Activated CD4-positive, CD25-positive, alpha-beta regulatory T cell (primary cell): ENCODE measurements at regions not wholly inside any gene's neighbourhood (a gene's known extent, or its start where the extent isn't known, plus 50 kb on each side); places are given as distances from the start of the nearest gene placed in this dataset.
"Not testable (repeated sequence)": the region's sequence is repeated elsewhere in the genome, so short reads cannot be mapped to it uniquely, and the experiment has no call there.

ENCODE experiments used
- DNase-seq, 4 experiments: peaks; one replicate each; lab custom pipeline; 2025; lab: John Stamatoyannopoulos, UW

DNA sequence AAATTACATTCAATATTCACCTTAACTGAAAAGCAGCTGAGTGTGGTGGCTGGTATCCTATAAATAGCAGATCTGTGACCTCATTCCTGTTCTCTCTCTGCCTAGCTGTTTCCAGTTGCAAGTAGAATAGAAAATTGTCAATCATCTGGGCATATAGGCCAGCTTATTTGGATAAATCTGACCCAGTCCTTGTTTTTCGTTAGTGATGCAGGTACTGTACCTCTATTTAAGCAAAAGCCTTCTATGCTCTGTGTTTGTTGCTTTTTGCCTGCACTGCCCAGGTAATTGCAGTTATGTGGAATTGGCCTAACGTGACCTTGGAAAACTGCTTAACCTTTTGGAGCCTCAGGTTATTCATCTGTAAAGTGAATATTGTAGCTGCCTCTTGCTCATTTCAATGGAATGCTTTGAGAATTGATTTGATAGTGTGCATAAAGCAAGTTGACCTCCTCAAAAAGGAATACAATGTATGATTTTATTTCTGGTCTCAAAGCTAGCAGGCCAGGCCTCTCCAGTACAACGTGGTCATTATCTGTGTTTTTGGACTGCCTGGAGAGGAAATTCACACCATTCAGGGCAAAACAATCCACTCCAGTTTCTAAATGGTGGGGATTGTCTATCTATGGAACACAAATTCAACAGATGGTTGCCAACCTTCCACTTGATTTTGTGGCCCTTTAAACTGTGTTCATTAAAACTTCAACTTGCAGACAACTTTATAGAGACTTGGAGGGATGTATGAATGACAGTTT lies 508.7 kb upstream of the CITED2 start:
- DNase-seq: no peak

- no peak for DNase-seq
Observed at GRCh38 chr6:139882234-139882633, 507.8 kb upstream of the CITED2 start.

- DNase-seq: no peak
Observed at GRCh38 chr6:139881728-139882211, 507.3 kb upstream of the CITED2 start.

DNA sequence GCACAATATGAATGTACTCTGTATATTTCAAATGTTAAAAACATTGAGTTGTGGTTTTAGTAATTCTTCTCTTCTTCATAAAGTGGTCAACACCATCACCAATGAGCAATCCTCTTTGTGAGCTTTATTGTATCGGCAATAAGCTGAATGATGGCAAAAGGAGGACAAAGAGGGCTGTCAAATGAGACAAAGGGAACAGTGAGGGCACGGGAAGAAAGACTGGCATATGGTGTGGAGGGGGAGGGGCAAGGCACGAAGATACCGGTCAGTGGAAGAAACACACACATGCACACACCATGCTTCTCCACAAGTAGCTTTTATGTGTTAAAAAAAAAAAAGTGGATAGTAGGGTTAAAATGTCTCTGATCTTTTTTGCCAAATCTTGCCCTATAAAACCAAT lies 506.8 kb upstream of the CITED2 start:
- no peak for DNase-seq

- no peak for DNase-seq
Observed at GRCh38 chr6:139879823-139880356, 505.4 kb upstream of the CITED2 start.

GRCh38 chr6:139879241-139879640 lies 504.8 kb upstream of the CITED2 start:
- not testable (repeated sequence) for DNase-seq

DNA sequence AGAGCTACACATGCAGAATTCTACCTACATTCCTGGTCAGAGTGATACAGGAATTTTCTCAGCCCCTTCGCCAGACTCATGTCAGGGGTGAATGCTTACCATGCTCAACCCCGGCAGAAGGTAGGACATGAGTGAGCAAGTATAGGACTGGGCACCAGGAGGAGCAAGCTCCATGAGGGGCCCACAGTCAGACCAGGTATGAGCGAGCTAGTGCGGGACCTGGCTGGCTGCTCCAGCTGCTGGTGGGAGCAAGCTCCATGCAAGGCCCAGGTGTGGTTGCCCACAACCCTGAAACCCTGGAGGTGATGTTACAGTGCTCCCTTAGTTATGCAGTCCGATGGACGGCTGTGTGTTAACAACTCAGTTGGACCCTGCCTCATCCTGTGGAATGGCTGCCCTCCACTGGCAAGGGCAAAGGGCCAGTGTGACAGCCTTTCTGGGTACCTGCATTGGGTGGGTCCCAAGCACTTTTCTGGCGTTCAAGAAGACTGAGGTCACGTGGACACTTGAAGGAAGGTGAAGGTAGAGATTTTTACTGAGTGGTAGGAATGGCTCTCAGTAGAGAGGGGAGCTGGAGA lies 503.5 kb upstream of the CITED2 start:
- DNase-seq: no peak

DNA sequence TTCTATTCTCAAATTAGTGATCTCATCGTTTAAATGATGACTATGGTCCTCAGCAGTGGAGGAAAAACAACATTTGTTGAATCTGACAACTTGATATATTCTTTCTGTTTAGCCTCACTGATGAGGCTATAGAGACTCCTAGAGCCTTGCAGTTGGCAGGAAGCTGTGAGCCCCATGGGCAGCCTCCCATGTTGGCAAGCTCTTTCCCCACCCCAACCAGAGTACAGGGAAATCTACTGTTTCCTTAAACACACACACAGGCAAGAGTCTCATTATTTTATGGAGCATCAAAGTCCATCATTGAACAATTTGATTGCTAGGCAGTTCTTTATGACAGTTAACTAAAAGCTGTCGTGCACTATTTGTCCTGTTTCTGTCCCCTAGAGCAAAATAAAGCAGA lies 498.2 kb upstream of the CITED2 start:
- no peak for DNase-seq

GRCh38 chr6:139871803-139872510 lies 497.5 kb upstream of the CITED2 start:
- DNase-seq: no peak

GRCh38 chr6:139871165-139871710 lies 496.8 kb upstream of the CITED2 start:
- no peak for DNase-seq

GRCh38 chr6:139868576-139868975 lies 494.1 kb upstream of the CITED2 start:
- no peak for DNase-seq

DNA sequence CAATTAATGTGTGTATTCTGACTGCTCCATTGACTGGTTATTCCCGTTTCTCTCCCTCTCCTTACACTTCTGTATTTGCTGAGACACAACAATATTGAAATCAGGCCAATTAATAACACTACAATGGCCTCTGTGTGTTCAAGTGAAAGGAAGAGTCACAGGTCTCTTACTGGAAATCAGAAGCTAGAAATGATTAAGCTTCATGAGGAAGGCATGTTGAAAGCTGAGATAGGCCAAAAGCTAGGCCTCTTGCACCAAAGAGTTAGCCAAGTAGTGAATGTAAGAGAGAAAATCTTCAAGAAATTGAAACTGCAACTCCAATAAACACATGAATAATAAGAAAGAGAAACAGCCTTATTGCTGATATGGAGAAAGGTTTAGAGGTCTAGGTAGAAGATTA lies 489.5 kb upstream of the CITED2 start:
- no peak for DNase-seq

GRCh38 chr6:139863346-139863745 lies 488.9 kb upstream of the CITED2 start:
- DNase-seq: no peak

DNA sequence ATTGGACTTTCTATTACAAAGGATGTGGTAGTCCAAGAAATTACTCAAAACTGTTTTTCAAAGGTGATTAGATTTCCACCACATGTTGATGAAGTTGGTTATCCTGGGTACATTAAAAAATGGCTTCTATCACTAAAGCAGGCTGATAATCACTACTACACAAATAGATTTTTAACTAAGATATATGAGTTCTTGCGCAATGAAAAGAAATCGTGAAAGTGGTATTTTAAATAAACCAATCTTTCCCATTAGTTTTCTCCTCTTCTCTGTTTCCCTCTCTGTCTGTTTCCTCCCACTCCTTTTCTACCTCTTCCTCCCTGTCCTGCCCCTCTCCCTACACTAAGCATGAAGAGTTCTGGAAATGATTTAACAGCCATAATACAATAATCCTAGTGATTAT lies 487.9 kb upstream of the CITED2 start:
- DNase-seq: no peak

GRCh38 chr6:139860203-139860602 lies 485.8 kb upstream of the CITED2 start:
- no peak for DNase-seq

- no peak for DNase-seq
Observed at GRCh38 chr6:139858429-139858828, 484.0 kb upstream of the CITED2 start.

DNA sequence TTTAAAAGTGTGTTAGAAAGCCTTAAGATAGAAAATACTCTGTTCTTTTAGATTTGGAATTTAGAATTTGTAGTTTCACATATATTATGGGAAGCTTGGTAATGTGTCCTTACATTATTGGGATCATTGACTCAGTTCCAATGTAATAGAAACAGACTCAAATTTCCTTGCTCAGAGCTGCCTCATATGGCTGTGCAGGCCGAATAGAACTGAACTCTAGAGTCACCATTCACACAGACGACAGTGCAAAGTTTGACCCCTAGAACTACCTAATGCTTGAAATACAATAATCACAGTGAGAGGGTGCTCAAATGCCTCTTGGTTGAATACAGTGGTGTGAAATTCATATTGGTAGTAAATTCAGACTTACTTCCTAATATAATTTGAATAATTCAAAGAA lies 482.7 kb upstream of the CITED2 start:
- DNase-seq: no peak

- no peak for DNase-seq
Observed at GRCh38 chr6:139856562-139856961, 482.1 kb upstream of the CITED2 start.

GRCh38 chr6:139855671-139856311 lies 481.3 kb upstream of the CITED2 start:
- DNase-seq: no peak

DNA sequence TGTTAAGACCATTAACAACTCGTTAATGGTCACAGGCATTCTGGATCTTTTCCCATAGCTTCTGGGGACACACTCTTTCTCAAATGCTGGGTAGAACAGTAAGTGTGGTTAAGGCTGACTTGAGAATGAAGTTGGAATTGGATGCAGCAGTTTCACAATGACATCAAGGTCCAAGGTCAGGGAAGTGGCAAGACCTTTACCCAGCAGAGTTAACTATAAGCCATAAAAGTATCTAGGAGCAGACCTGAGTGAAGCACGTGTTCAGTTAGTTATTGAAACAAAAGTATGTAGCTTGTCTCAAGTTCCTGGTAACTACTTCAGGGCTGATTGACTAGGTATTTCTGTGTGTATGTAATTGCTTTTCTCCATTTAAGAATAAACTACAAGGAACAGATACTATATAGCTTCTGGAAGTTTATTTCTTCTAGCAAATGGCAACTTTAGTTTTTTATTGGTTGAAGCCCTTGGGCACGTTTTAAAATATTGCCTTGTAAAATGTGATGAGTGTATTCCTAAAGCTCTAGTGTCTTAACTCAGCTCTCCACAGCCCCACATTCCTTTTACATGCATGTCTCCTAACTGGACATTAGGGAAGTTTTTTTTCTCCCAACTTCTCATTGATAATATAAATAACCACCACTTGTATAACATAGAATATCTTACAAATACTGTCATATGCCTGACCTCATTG lies 479.0 kb upstream of the CITED2 start:
- no peak for DNase-seq

DNA sequence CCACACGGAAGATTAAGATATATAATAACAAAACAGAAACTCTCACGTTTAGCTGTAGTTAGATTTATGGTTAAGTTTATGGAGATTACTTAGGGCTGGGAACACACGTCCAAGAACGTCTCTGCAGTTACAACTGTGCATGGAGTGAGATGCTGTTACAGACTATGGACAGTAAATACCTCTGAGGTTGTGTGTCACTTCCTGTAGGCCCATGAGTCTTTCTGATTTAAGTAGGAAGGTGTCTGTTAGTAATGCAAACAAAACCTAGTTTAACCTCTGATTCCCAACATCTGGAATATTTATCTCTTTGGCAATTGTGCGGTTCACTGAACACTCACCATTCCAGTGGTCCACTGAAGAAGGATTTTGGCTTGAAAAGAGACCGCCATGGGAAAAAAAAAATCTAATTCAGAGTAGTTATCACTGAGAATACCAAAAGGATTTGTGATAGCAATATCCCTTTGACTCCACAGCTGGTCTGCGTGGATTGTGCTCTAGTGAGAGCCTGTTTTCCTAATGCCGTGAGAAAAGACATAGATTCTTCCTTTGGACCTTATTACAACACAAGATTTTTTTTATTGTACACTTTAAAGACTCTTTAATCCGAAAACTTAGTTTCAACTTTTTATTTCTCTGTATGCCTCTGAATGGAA lies 478.2 kb upstream of the CITED2 start:
- DNase-seq: no peak
